GM21737 (cell line): ENCODE measurements at regions not wholly inside any gene's neighbourhood (a gene's known extent, or its start where the extent isn't known, plus 50 kb on each side); places are given as distances from the start of the nearest gene placed in this dataset.
"Not testable (repeated sequence)": the region's sequence is repeated elsewhere in the genome, so short reads cannot be mapped to it uniquely, and the experiment has no call there.

Experiments used
- ATAC-seq: cut with Tn5 transposase; IDR thresholded peaks from one replicate; pipeline ENCODE4 v1.9.1; 2021; ENCODE audit warnings: mild to moderate bottlenecking, moderate library complexity; ENCODE audit not compliant: unreplicated experiment

- no peak for ATAC-seq
These were observed 51.8 kb downstream of the TEX44 start for GRCh38 chr2:231644426-231644825.

- no peak for ATAC-seq
These were observed 53.8 kb downstream of the TEX44 start for GRCh38 chr2:231646476-231646875.

GRCh38 chr2:231648579-231649174 is 56.0 kb downstream of the TEX44 start:
- peak; percentile 76 for ATAC-seq

- ATAC-seq, result not testable (repeated sequence)
These were observed 56.8 kb upstream of the PTMA start for GRCh38 chr2:231651561-231651960.

- ATAC-seq, result no peak
These were observed 52.8 kb upstream of the PTMA start for GRCh38 chr2:231655488-231655887.

GRCh38 chr2:231655894-231656293 is 52.4 kb upstream of the PTMA start:
- no peak for ATAC-seq
